ENCODE measurements at regions not wholly inside any gene's neighbourhood (a gene's known extent, or its start where the extent isn't known, plus 50 kb on each side); places are given as distances from the start of the nearest gene placed in this dataset.

GRCh38 chrX:42585842-42586621 lies 191.9 kb downstream of the PPP1R2C start:
- TF ChIP-seq YY1 (IDR thresholded peaks at IDR 0.05; ENCODE audit: extremely low read depth, insufficient replicate concordance, low read depth, low read length), result no peak
- TF ChIP-seq ZNF274 (IDR thresholded peaks at IDR 0.05; ENCODE audit: low read depth, low read length), result no peak
- TF ChIP-seq REST (IDR thresholded peaks at IDR 0.05; ENCODE audit: low read depth), result no peak
- TF ChIP-seq EZH2 (IDR thresholded peaks at IDR 0.05), result no peak
